RPMI8226 (cell line): ENCODE measurements at regions not wholly inside any gene's neighbourhood (a gene's known extent, or its start where the extent isn't known, plus 50 kb on each side); places are given as distances from the start of the nearest gene placed in this dataset.
A peak's percentile ranks its signal among the peaks of the same experiment; 100 is the strongest.

ENCODE experiments used
- DNase-seq: peaks from one replicate; pipeline ENCODE4 v3.0.0-alpha.2; 2015

DNA sequence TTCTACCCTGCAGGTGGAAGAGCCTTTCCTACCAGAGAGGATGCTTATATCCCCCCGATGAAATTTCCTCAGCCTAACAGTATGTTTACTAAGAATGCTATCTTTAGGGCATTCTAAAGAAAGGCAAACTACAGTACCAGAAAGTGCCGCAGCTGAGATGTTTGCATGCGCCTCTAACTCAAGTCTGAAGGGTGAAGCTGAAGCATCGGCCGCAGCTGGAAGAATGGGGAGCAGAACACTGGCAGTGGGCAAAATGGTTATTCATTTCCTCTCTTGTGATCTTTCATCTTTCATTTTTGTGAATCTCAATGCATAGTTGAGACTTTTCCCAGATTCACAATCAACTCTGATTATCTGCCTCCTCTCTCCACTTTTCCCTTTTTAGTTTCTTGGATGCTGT is 648.2 kb upstream of the ZEB2 start:
- DNase-seq: no peak

DNA sequence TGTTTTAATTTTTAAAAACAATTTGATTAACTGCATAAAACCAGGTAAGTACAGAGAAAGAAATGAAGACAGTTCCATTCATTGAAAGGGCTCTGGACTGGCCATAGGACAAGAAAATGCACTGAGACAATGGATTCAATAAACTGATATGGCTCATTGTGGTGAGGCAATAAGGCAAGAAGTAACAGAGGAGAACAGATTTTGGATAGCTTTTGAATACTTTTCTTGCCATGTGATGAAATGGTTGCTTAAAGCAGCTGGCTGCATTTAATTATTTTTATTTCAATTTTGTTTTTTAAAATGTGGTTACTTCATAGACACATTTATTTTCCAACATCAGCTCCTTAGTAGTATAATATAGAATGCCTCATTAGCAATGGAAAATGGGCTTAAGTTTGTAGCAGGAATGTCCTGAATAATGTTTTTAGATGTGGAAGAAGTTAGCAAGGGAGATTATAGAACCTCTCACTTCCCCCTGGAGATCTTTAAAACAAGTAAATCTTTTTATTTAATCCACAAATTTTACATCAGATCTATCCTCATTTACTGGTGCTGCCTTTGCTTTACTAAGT is 646.9 kb upstream of the ZEB2 start:
- no peak for DNase-seq

DNA sequence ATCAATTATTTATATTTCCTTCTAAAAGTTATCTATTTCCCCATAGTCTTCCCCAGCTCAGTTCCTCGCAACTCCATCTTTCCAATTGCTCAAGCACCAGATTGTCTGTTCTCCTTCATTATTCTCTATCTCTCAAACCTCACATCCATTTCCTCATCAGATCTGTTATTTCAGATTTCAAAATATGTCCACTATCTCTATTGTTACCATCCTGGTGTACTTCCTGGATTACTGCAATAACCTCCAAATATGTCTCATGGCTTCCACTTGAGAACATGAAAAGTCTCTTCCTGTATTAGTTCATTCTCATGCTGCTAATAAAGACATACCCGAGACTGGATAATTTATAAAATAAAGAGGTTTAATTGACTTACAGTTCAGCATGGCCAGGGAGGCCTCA is 641.7 kb upstream of the ZEB2 start:
- DNase-seq: no peak

DNA sequence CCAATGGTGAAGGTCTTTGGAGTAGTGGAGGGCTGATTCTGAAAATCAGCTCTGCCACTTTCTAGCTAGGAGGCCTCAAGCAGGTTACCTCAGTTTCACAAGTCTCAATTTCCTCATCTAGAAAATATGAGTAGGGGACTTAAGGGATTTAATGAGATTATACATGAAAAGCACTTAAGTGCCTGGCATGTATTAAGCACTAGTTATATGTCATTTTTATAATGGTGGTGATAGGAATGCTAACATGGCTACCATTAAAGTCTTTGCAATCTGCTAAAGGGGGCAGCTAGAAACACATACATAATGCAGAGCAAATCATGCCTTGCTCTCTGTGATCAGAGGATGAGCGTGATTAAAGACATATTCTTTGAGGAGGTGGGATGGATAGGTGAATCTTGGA is 640.9 kb upstream of the ZEB2 start:
- DNase-seq: no peak

DNA sequence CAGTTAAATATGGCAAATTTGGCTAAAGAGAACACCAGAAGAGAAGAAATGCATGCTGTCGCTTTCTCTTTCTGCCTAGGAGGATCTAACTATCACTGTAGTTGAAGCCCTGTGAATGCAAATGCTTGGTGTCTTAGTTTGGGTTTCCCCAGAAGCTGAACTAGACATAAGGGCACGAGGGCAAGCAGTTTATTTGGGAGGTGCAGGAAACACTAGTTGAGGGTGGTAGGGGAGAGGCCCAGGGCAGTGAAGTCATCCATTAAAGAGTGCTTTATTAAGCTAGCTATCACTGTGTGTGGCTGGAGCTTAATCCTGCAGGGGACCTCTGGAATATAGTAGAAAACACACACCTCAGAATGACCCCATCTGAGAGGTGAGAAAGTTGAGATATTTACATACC is 639.8 kb upstream of the ZEB2 start:
- DNase-seq: no peak

DNA sequence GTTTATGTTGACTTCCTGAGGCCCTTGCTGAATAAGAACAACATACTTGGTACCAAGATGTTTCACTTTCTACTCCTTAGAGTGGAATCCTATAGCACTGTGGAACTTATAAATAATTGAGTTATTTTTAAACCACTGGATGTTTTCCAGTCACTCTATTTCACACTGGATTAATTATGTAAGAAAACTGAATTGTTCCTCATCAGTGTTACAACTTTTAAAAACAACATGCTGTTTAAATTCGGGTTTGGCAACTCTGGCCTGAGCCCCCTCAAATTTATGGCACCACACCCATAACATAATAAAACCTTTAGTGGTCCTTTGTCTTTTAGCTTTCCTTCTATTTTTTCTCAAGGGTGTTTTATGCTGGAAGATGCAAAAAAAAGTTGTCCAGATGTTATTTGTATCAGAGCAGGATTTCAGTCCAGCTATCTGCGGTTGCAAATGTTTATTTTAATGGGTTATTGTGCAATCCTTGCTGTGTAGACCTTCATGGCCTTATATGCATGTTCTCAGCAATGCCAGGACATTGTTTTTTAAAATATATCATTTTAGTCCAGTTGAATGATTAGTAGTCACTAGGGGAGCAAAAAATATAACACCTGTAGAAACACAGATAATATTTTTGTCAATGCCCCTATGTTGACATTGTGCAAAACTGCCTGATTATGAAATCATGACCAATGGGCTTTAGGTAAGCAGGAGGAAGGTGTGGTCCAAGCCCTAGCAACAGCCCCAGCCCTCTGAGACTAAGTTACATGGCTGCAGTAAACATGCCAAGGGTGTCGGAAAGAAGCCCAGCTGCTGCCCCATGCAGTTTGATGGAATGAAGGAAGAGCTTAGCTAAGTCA is 638.0 kb upstream of the ZEB2 start:
- peak; percentile 8 for DNase-seq

DNA sequence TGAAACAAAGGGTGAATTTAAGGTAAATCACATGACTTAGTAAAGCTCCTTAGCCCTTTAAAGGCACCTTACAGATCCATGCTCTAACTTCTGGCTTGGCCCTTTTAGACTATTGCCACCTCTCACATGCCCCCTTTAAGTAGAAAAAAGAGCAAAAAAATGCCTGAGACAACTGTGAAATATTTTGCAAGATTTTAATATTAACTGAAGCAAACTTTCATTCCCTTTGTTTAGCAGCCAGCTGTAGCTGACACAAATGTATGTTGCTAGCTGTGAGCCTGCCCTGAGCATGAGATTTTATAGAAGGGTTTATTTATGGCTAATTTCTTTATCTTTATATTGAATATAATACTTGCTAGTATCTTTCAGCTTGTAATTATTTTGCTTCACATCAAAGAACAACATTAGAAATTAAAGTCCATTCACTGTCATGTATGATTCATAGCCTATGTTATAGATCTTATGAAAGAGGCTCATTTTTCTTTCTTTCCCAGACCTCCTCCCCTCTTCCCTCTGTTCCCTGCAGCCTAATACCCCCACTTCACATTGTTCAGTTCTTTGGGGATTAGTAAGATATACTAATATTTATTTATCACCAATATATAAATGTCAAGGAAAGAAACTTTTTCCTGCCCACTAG is 637.2 kb upstream of the ZEB2 start:
- no peak for DNase-seq

DNA sequence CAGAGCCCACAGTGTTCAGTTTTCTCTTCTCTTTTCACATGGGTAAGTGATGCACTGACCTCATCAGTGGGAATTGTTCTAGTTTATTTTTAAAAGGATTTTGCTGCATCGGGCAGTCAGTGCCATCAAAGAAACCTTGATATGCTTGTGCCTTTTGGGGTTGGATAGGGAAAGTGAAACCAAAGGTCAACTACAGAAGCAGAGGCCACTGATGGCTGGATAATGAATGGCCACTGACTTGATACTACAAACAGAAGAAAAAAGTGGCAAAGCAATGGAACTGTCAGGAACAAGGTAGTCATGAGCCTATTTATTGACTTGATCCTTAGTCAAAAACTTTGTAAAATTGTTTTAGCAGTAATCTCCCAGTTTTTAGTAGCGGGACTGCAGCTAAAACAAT is 636.3 kb upstream of the ZEB2 start:
- no peak for DNase-seq

DNA sequence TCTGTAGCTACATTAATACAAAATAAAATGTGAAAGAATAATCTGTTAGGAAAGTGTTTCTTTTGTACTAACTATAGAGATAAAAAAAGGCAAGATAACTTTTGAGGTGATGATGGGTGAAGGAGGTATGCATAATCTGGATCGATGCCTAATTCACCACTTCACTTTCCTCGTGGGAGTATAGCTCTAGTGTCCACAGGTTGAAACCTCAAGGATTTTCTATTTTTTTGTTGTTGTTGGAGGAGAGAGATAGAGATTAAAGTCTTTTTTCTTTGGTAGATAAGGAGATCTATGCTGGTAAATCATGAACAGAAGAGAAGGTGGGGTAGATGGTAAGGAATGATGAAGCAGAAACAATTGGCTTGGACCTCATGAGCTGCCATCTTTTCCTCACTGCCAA is 635.3 kb upstream of the ZEB2 start:
- DNase-seq: no peak

DNA sequence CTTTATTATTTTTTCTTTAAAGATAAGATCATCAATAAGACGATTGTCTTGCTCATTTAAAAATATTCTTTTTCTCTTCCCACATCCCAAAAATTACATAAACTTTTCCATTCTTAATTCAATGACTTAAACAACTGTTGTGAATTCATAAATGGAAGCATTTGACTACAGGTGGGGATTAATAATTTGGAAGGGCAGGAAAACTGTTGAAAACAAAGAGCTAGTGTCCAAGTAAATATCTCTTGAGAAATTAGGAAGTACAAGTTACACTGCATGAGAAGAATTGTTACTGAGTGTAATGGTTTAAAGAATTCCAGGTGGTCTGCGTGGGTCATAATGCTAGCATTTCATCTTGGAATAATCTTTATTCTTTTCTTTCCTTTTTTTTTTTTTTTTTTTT is 634.8 kb upstream of the ZEB2 start:
- no peak for DNase-seq

DNA sequence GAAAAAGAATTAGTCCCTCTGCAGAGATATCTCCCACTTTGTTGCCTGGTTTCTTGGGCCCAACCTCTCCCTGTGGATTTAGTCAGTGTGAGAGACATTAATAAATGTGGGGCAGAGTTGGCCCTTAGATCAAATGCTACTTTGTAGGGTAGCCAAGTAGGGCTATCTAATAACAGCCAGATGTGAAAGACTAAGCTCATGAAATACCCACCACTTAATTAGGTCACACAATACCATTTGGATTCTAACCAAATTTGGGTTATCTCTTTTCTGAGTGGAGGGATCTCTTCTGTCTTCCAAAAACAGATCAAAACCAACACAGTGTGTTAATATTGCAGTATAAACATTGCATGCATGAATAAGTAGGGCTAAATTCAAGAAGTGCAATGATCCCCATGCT is 626.8 kb upstream of the ZEB2 start:
- no peak for DNase-seq

DNA sequence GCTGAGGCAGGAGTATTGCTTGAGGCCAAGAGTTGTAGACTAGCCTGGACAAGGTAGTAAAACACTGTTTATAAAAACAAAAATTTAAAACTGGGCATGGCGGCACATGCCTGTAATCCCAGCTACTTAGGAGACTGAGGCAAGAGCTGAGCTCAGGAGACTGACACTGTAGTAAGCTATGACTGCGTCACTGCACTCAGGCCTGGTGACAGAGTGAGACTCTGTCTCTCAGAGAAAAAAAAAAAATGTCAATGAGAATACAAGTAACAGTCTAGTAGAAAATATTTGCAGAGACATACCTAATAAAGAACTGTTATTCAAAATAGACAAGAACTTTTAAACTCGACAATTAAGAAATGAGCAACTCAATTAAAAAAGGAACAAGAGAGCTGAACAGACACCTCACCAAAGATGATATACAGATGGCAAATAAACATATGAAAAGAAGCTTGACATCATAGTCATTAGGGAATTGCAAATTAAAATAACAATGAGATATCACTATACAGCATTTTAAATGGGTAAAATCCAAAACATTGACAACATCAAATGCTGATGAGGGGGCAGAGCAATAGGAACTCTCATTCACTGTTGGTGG is 624.3 kb upstream of the ZEB2 start:
- DNase-seq: no peak

DNA sequence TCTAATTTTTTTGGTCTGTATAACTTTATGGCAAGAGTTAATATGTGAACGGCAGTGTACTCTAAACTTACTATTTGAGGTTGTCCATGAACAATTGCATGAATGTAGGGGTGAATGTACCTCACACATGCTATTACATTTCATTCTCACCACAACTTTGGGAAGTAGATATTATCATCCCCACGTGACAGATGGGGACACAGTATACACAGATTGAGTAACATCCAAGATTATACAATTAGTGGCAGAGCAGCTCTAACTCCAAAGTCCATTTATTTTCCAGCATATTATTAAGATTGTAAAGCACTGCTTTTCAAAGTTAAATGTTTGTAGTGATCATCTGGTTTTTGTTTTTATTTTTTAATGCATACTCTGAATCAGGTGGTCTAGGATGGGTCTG is 622.1 kb upstream of the ZEB2 start:
- DNase-seq: no peak

DNA sequence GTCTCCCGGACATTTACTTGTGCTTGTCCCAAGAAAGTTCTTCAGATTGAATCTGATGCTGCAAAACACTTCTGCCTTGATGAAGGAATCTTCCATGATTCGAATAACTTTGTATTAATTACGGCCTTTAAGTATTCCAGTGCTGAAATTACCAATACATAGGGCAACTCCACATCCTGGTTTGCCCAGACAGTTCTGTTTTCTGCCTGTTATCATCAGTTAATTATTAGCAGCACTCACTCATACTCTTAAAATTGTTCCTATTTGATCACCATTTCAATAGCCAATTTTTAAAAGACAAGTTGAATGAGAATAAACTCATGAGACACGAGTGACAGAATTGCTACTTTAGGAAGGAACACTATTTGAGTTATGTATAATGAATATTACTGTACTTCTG is 620.7 kb upstream of the ZEB2 start:
- no peak for DNase-seq

DNA sequence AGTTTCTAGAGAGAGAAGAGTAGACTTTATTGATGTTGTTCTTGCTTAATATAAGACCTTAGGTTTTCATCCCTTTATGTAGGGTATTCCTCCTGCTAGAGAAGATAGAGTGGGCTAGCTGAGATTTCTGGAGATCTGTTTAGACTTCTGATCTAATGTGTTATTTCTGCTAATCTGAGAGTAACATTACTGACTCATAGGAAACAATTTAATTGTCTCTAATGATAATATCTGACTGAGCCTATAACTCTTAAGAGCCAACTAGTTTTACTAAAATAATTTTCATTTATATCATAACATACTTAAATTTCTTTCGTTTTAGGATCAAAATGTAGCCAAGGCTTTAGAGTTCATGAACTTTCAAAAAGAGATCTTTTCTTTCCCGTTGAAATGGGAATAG is 618.7 kb upstream of the ZEB2 start:
- no peak for DNase-seq

DNA sequence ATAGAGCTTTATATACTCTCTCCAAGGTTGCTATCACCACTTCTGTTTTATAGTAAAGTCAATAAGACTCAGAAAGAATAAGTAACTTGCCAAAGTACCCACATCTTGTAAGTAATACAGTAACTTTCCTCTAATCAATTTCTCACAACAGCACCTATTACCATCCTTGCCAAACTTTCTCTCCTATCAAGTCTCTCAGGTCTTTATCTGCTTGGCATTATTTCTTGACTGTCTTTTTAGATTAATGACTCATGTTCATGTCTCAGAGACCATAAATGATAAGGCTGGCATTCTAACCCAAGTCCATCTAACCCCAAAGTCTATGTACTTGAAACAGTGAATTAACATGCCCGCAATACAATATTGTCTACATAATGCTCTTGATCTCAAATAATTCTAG is 618.0 kb upstream of the ZEB2 start:
- DNase-seq: no peak

DNA sequence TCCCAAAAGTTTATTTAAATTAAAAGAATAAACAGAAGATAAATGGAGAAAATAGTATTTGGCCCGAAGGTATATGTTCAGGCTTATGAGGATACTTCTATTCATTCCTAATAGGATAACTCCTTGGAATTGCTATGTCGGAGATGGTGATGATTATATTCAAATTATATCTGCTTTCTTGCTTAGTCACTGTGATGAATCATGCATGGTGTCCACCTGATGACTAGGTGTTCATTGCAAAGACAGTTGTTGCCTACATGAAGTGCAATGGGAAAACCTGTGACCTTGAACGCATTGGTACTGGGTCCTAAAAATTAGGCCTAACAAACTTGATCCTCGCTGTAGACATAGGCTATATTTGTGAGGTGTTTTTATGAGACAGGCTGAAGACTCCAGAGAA is 617.3 kb upstream of the ZEB2 start:
- DNase-seq: no peak

DNA sequence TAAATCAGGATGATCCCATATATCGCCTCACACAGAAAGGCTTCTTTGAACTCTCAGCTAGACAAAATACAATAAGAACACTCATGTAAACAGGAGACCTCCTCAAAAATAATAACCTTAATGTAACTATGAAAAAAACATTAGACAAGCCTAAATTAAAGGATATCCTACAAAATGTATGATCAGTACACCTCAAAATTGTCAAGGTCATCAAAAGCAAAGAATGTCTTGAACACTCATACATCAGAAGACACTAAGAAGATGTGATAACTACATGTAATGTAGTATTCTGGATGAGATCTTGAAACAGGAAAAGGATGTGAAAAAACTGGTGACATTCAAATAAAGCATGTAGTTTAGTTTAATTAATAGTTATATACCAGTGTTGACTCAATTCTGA is 616.8 kb upstream of the ZEB2 start:
- no peak for DNase-seq

DNA sequence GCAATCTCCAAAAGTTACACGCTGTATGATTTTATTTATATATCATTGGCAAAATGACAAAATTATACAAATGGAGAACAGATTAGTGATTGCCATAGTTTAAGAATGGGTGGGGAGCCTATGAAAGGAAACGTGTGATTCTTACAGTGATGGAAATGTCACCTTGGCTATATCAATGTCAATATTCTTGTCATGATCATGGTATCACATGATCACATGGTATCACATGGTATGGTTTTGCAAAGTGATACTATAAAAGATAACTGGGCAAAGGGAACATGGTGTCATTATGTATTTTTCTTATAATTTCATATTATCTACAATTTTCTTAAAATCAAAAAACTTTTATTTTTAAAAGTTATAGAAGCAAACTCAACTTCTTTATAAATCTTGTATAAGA is 606.2 kb upstream of the ZEB2 start:
- DNase-seq: no peak

DNA sequence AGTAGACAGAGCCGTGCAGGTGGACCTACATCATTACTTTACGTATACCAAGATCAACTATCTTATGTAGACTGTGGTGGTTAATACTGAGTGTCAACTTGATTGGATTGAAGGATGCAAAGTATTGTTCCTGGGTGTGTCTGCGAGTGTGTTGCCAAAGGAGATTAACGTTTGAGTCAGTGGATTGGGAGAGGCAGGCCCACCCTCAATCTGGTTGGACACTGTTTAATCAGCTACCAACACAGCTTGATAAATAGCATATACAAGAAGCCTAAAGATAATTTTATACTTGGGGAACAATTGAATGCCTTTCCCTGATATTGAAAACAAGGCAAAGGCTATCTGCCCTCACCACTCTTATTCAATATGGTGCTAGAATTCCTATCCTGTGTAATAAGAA is 604.2 kb upstream of the ZEB2 start:
- no peak for DNase-seq

DNA sequence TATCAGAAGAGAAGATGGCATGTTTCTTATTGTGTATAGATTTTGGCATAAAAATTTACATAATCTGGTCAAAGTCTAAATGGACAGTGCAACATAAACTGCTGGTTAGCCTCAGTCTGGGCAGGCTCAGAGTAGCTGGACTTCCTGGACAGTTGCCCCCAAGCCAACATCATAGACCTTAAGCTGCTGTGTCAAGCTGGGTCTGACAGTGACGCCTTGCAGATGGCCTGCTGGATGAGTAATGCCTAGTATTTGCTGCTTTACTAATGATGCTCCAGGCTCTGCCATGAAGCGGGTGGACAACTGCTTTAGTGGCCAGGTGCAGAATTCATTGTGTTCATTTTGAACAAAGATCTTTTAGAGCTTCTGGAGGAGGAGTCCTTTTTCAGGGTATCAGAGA is 603.7 kb upstream of the ZEB2 start:
- DNase-seq: no peak

DNA sequence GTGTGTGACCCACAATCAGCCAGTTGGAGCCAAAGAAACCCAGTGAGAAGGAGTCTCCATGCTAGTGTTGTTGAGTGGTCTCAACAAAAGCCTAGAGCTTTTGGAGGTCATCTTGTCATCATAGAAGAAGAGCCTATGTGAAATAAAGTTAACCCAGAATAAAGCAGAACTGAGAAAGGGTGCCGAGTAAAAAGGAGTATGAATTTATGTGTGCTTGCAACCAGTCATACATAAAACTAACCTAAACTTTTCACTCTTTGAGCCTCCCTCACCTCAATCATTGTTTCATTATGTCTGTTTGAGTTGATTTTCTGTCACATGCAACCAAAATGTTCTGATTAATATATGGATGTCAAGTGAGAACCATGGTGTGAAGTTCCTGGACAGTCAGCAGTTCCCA is 599.3 kb upstream of the ZEB2 start:
- DNase-seq: no peak

DNA sequence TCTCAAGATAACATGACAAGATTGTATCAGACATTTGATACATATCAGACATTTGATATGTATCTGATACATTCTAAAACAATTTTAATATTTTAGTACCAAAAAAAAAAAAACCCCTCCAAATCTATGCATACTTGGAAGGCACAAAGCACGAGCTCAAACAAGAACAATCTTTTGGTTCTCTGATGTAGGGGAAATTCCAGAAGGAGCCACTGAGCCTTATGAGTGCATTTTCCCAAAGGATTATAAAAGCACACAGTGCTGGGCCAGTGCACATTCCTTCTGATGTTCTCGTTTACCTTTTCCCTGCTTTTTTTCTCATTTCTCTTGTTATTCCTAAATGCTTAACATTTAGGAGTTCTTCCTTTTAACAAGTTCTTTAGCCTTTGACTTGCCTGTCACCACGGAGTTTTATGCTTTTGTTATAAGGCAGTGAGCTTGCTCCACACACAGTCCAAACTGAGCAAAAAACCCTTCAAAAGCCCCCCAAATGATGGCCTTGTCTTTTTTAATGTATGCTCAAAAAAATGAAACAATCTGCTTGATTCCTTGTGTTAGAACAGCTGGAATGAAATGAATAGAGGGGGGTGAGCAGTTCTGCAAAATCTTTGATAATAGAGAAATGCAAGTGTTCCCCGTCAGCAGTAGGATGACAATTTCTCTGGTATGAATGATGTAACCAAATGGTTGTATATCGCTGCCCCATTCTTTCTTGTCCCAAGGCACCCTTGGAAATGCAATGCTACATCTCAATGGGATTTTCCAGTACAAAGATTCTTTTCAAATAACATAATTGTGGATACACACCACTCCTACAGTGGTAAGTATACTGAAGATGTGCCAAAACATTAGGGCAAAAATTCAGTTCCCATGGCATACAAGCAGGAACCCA is 597.2 kb upstream of the ZEB2 start:
- DNase-seq: no peak
